PC-9 (cell line): ENCODE measurements at regions not wholly inside any gene's neighbourhood (a gene's known extent, or its start where the extent isn't known, plus 50 kb on each side); places are given as distances from the start of the nearest gene placed in this dataset.

ENCODE experiments used
- EZH2 ChIP-seq: fragments of 200-600 bp; sonication (generic); IDR thresholded peaks from 2 replicates; pipeline ENCODE4 v1.8.0; 2017; ENCODE audit warnings: antibody characterized with exemption, low read depth
- TF ChIP-seq, protein P1 (sequence below): fragments of 200-600 bp; sonication (generic); conservative IDR thresholded peaks from 2 replicates; pipeline ENCODE4 v1.6.1; 2017; ENCODE audit warnings: mixed run types, antibody characterized with exemption, mild to moderate bottlenecking, moderate library complexity

DNA sequence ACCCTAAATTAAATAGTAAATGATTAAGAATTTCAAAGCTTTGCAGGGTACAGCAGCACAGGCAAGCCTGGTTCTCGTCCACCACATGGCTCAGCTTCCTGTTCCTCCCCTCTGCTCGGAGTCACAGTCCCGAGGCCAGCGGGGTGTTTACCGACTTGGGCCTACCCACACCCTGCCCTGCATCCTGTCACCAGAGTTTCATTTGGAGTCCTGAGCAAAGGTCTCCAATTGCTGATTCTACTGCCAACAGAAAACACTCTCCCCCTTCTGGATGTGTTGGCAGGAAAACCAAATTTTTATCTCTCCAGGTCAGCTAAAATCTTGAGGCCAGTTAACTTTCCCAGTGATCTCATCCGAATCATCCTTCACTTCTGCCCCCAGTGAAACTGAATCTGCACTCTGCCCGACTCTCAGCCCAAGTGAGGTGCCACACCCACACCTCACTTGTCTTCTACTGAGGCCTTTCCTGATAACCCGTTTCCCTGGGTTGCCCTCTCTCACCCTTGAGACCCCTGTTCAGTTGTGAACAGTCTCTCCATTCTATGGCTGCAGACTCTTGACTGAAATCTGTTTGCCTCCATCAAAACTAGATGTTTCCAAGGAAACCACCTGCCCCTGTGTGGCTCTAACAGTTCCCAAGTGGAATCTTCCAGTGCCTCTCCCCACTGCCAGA is 71.2 kb downstream of the VCPKMT start:
- TF ChIP-seq, protein P1, sequence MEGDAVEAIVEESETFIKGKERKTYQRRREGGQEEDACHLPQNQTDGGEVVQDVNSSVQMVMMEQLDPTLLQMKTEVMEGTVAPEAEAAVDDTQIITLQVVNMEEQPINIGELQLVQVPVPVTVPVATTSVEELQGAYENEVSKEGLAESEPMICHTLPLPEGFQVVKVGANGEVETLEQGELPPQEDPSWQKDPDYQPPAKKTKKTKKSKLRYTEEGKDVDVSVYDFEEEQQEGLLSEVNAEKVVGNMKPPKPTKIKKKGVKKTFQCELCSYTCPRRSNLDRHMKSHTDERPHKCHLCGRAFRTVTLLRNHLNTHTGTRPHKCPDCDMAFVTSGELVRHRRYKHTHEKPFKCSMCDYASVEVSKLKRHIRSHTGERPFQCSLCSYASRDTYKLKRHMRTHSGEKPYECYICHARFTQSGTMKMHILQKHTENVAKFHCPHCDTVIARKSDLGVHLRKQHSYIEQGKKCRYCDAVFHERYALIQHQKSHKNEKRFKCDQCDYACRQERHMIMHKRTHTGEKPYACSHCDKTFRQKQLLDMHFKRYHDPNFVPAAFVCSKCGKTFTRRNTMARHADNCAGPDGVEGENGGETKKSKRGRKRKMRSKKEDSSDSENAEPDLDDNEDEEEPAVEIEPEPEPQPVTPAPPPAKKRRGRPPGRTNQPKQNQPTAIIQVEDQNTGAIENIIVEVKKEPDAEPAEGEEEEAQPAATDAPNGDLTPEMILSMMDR = no peak
- no peak for TF ChIP-seq EZH2
